PFSK-1 (cell line): ENCODE measurements at regions not wholly inside any gene's neighbourhood (a gene's known extent, or its start where the extent isn't known, plus 50 kb on each side); places are given as distances from the start of the nearest gene placed in this dataset.

ENCODE experiments used
- FOXP2 ChIP-seq: optimal IDR thresholded peaks from 2 replicates; pipeline ENCODE3; 2011; ENCODE audit warnings: borderline replicate concordance, control low read depth, inconsistent platforms; ENCODE audit not compliant: insufficient read depth; ENCODE audit errors: extremely low read length, extremely low read depth
- POLR2AphosphoS5 ChIP-seq: IDR thresholded peaks from 2 replicates; pipeline ENCODE4 v1.6.1; 2012; ENCODE audit warnings: low read depth, mild to moderate bottlenecking, control low read depth, low read length, moderate library complexity
- REST ChIP-seq, 2 experiments: IDR thresholded peaks; 2 replicates each; pipeline versions ENCODE4 v1.6.1 to v1.8.0; 2011 to 2012; ENCODE audit warnings: low read depth in 2 of 2, low read length in 2 of 2, control low read depth in 1 of 2, inconsistent platforms in 1 of 2, mild to moderate bottlenecking in 1 of 2, moderate library complexity in 1 of 2; ENCODE audit not compliant: insufficient read depth in 1 of 2
- SIN3A ChIP-seq: IDR thresholded peaks from 2 replicates; pipeline ENCODE4 v1.6.1; 2012; ENCODE audit warnings: mild to moderate bottlenecking, low read length, moderate library complexity, borderline replicate concordance; ENCODE audit not compliant: insufficient read depth
- TAF1 ChIP-seq: IDR thresholded peaks from 2 replicates; pipeline ENCODE4 v1.6.1; 2012; ENCODE audit warnings: low read length, control low read depth, borderline replicate concordance; ENCODE audit not compliant: insufficient read depth

GRCh38 chr6:44672086-44672485, 284.6 kb downstream of the CDC5L start:
- TF ChIP-seq POLR2AphosphoS5 (no peak), SIN3A (no peak), REST (IDR thresholded peaks at IDR 0.05; ENCODE audit: insufficient read depth in 1 of 2, low read depth in 2 of 2, low read length in 2 of 2) (no peak), TAF1 (no peak), FOXP2 (no peak)

DNA sequence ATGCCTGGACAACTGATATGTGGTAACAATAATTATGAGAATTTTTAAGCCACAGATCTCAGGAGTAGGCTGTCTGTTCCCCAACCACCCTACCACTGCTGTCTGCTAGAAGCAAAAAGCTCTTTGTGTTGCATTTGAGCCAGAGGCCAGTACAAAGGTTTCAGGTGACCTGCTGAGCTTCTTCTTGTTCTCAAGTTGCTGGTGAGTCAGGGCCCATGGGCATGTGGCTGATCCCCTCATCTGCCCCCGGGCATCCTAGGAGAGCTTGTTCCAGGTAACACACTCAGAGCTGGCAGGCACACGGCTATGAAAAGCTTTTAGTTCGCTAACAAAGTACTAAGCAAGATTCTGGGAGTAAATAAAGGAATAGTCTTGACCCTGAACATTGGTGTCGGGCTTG, 285.3 kb downstream of the CDC5L start:
- TF ChIP-seq SIN3A (no peak), REST (IDR thresholded peaks at IDR 0.05; ENCODE audit: insufficient read depth in 1 of 2, low read depth in 2 of 2, low read length in 2 of 2) (no peak), FOXP2 (no peak), POLR2AphosphoS5 (no peak)

DNA sequence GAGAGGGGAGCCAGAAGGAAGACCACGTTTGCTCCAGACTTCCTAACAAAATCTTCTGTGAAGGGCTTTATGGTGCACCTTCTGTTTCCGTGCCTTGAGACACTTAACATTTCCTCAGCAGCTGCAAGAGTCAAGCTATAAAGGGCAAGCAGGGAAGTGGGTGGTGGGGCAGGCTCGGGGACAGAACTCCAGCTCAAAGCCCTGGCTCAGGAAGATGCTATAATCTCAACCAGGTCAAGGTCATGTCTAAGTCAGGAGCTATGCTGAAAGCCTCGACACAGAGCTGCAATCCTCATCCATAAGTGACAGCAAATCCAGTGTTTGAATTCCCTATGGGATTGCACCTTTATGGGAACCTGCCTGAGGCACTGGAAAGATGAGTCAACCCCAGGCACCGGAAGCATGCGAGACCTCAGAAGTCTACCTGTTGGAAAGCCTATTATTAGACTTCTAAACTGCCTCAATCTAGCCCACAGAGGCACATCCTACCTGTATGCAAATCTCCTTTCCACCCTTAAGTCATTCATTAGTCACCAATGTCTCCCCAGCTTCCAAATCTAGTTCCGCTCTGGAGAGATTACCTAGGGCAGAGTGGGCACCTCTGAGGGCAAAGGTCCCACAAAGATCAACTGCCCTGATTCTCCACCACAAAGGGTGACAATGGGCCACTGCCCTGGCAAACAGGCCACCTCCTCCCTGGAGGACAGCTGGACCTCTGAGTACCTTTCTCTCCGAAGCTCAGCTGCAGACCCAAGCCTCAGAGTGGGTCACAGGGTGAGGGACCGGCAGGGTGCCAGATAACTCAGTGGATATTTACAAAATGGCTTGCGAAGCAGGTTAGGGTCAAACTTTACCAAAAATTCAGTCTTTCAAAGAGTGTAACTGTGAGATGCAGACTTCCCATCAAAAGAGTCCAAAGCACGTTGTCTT, 287.0 kb downstream of the CDC5L start:
- TF ChIP-seq FOXP2 (no peak), TAF1 (no peak), SIN3A (no peak), POLR2AphosphoS5 (no peak), REST (IDR thresholded peaks at IDR 0.05; ENCODE audit: insufficient read depth in 1 of 2, low read depth in 2 of 2, low read length in 2 of 2) (no peak)

DNA sequence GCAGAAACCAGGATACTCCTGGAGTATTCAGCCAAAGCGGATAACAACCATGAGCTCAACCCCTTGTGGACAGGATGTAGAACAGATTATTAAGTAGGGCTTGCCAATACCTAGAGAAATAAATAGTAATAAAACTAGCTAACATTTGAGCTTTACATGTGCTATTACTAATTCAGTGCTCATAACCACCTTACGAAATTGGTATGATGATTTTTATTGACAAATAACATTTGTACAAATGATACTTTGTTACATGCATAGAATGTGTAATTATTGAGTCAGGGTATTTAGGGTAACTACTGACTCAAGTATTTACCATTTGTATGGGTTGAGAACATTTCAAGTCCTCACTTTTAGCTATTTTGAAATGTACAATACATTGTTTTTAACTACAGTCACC, 287.9 kb downstream of the CDC5L start:
- TF ChIP-seq TAF1 (no peak), POLR2AphosphoS5 (no peak), REST (IDR thresholded peaks at IDR 0.05; ENCODE audit: insufficient read depth in 1 of 2, low read depth in 2 of 2, low read length in 2 of 2) (no peak), FOXP2 (no peak), SIN3A (no peak)
